NCI-H2196 treated with DMSO at 0.1 percent for 48 hours (cell line): ENCODE measurements at regions not wholly inside any gene's neighbourhood (a gene's known extent, or its start where the extent isn't known, plus 50 kb on each side); places are given as distances from the start of the nearest gene placed in this dataset.

ENCODE experiments used
- DNase-seq: peaks from one replicate; lab custom pipeline; 2025; ENCODE audit not compliant: unreplicated experiment; lab: John Stamatoyannopoulos, UW

GRCh38 chr1:217095050-217095622 is 371.9 kb upstream of the ESRRG start:
- no peak for DNase-seq

- DNase-seq = no peak
Observed at GRCh38 chr1:217091561-217091960, 368.3 kb upstream of the ESRRG start.

- no peak for DNase-seq
Observed at GRCh38 chr1:217090060-217090911, 367.1 kb upstream of the ESRRG start.

- DNase-seq = peak; percentile 31
Observed at GRCh38 chr1:217089361-217090014, 366.3 kb upstream of the ESRRG start.

- DNase-seq = peak; percentile 31
Observed at GRCh38 chr1:217088521-217089284, 365.5 kb upstream of the ESRRG start.

GRCh38 chr1:217088011-217088410 is 364.8 kb upstream of the ESRRG start:
- DNase-seq = no peak

- DNase-seq = no peak
Observed at GRCh38 chr1:217079584-217079983, 356.4 kb upstream of the ESRRG start.

- no peak for DNase-seq
Observed at GRCh38 chr1:217078959-217079358, 355.7 kb upstream of the ESRRG start.

GRCh38 chr1:217078078-217078690 is 355.0 kb upstream of the ESRRG start:
- DNase-seq = peak; percentile 53

- no peak for DNase-seq
Observed at GRCh38 chr1:217077426-217077825, 354.2 kb upstream of the ESRRG start.

- DNase-seq = peak; percentile 22
Observed at GRCh38 chr1:217076902-217077301, 353.7 kb upstream of the ESRRG start.

GRCh38 chr1:217072926-217073325 is 349.7 kb upstream of the ESRRG start:
- DNase-seq = no peak

GRCh38 chr1:217067642-217068041 is 344.4 kb upstream of the ESRRG start:
- DNase-seq = no peak

- DNase-seq = no peak
Observed at GRCh38 chr1:217066794-217067193, 343.6 kb upstream of the ESRRG start.

- no peak for DNase-seq
Observed at GRCh38 chr1:217063172-217063908, 340.1 kb upstream of the ESRRG start.

- DNase-seq = no peak
Observed at GRCh38 chr1:217062586-217062985, 339.4 kb upstream of the ESRRG start.

GRCh38 chr1:217059401-217059800 is 336.2 kb upstream of the ESRRG start:
- DNase-seq = no peak

GRCh38 chr1:217053676-217054075 is 330.4 kb upstream of the ESRRG start:
- no peak for DNase-seq

- no peak for DNase-seq
Observed at GRCh38 chr1:217052626-217053025, 329.4 kb upstream of the ESRRG start.

- no peak for DNase-seq
Observed at GRCh38 chr1:217052196-217052595, 329.0 kb upstream of the ESRRG start.
